ENCODE measurements at regions not wholly inside any gene's neighbourhood (a gene's known extent, or its start where the extent isn't known, plus 50 kb on each side); places are given as distances from the start of the nearest gene placed in this dataset.

DNA sequence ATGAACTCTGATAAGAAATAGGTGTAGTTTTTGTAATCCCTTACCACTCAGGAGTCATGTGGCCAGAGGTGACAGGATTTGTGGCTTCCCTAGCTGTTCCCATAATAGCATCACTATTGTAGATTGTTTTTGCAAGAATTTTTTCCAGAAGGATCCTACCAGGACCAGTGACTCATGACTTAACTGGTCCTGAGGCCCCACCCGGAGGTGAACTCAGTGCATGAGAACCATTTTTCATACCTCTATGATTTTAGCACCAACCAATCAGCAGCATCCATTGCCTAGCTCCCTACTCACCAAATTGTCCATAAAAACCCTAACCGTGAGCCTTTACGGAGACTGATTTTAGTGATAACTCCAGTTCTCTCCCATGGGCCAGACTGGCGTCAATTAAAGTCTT, 484.8 kb downstream of the PSAT1 start:
- H3K4me3 ChIP-seq (ENCODE audit: low read depth, low read length), result no peak overlapping the region
- no peak for DNase-seq (ENCODE audit: low read depth)
- TF ChIP-seq CTCF (IDR thresholded peaks at IDR 0.05; ENCODE audit: low read depth, low read length, missing control alignments), result no peak

GRCh38 chr9:78782234-78782633, 485.3 kb downstream of the PSAT1 start:
- no peak overlapping the region for H3K4me3 ChIP-seq (ENCODE audit: low read depth, low read length)
- no peak for DNase-seq (ENCODE audit: low read depth)
- no peak for TF ChIP-seq CTCF (IDR thresholded peaks at IDR 0.05; ENCODE audit: low read depth, low read length, missing control alignments)

- no peak for DNase-seq (ENCODE audit: low read depth)
- H3K4me3 ChIP-seq (ENCODE audit: low read depth, low read length), result no peak overlapping the region
- no peak for TF ChIP-seq CTCF (IDR thresholded peaks at IDR 0.05; ENCODE audit: low read depth, low read length, missing control alignments)
These were observed 485.9 kb downstream of the PSAT1 start for GRCh38 chr9:78782858-78783257.

- TF ChIP-seq CTCF (IDR thresholded peaks at IDR 0.05; ENCODE audit: low read depth, low read length, missing control alignments), result peak; percentile 45
- no peak overlapping the region for H3K4me3 ChIP-seq (ENCODE audit: low read depth, low read length)
- no peak for DNase-seq (ENCODE audit: low read depth)
These were observed 486.8 kb downstream of the PSAT1 start for GRCh38 chr9:78783743-78784142.

- no peak overlapping the region for H3K4me3 ChIP-seq (ENCODE audit: low read depth, low read length)
- no peak for TF ChIP-seq CTCF (IDR thresholded peaks at IDR 0.05; ENCODE audit: low read depth, low read length, missing control alignments)
- DNase-seq (ENCODE audit: low read depth), result no peak
These were observed 489.9 kb downstream of the PSAT1 start for GRCh38 chr9:78786794-78787193.

- DNase-seq (ENCODE audit: low read depth), result no peak
- no peak overlapping the region for H3K4me3 ChIP-seq (ENCODE audit: low read depth, low read length)
- no peak for TF ChIP-seq CTCF (IDR thresholded peaks at IDR 0.05; ENCODE audit: low read depth, low read length, missing control alignments)
These were observed 491.2 kb downstream of the PSAT1 start for GRCh38 chr9:78788101-78788500.

GRCh38 chr9:78791779-78792178, 494.9 kb downstream of the PSAT1 start:
- no peak for TF ChIP-seq CTCF (IDR thresholded peaks at IDR 0.05; ENCODE audit: low read depth, low read length, missing control alignments)
- no peak for DNase-seq (ENCODE audit: low read depth)
- H3K4me3 ChIP-seq (ENCODE audit: low read depth, low read length), result no peak overlapping the region
